ENCODE measurements at regions not wholly inside any gene's neighbourhood (a gene's known extent, or its start where the extent isn't known, plus 50 kb on each side); places are given as distances from the start of the nearest gene placed in this dataset.

GRCh38 chr5:126186210-126186609, 237.0 kb upstream of the GRAMD2B start:
- ATAC-seq (ENCODE audit: low FRiP score) (no peak), DNase-seq (ENCODE audit: low spot score) (no peak)
- TF ChIP-seq CTCF (IDR thresholded peaks at IDR 0.05) = no peak

- no peak for ATAC-seq (ENCODE audit: low FRiP score)
- DNase-seq (ENCODE audit: low spot score) = no peak
- TF ChIP-seq CTCF (IDR thresholded peaks at IDR 0.05) = no peak
These were observed 234.4 kb upstream of the GRAMD2B start for GRCh38 chr5:126188804-126189203.

GRCh38 chr5:126189231-126189630, 234.0 kb upstream of the GRAMD2B start:
- ATAC-seq (ENCODE audit: low FRiP score) (no peak), DNase-seq (ENCODE audit: low spot score) (no peak)
- TF ChIP-seq CTCF (IDR thresholded peaks at IDR 0.05) = no peak

- ATAC-seq (ENCODE audit: low FRiP score) (no peak), DNase-seq (ENCODE audit: low spot score) (no peak)
- no peak for TF ChIP-seq CTCF (IDR thresholded peaks at IDR 0.05)
These were observed 233.3 kb upstream of the GRAMD2B start for GRCh38 chr5:126189862-126190261.

GRCh38 chr5:126192226-126192625, 231.0 kb upstream of the GRAMD2B start:
- TF ChIP-seq CTCF (IDR thresholded peaks at IDR 0.05) = no peak
- ATAC-seq (ENCODE audit: low FRiP score) = no peak
- DNase-seq (ENCODE audit: low spot score) = no peak

GRCh38 chr5:126195410-126196100, 227.7 kb upstream of the GRAMD2B start:
- no peak for TF ChIP-seq CTCF (IDR thresholded peaks at IDR 0.05)
- ATAC-seq (ENCODE audit: low FRiP score) (no peak), DNase-seq (ENCODE audit: low spot score) (no peak)

DNA sequence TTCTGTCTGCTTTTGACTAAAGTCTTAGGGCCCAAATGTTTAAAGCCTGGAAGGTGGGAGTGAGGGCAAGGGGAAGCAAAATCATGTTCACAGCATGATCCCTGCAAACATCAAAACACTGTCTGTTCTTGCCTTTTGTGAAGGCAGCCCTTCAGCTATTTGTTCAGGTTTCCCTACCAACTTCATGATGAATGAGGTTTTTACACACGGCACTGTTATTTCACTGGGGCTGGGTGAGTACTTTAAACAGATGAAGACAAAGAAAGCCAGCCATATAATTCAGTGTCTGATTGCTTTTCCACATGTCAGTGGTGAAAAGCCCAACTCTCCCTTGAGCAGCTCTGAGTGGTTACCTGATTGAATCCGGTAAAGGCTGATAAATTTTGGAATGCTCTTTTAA, 224.7 kb upstream of the GRAMD2B start:
- no peak for DNase-seq (ENCODE audit: low spot score)
- no peak for TF ChIP-seq CTCF (IDR thresholded peaks at IDR 0.05)

More for the DNA sequence above, 224.7 kb upstream of the GRAMD2B start:
- no peak for ATAC-seq (ENCODE audit: low FRiP score)

Data from omental fat pad (tissue), 3 donors.